ENCODE measurements at regions not wholly inside any gene's neighbourhood (a gene's known extent, or its start where the extent isn't known, plus 50 kb on each side); places are given as distances from the start of the nearest gene placed in this dataset.

GRCh38 chr14:38824706-38825105 lies 278.3 kb downstream of the SEC23A start:
- in situ Hi-C loops (cut with HindIII; ENCODE audit: low sequenced_read_pairs): no loop called here
- no peak for TF ChIP-seq CTCF (IDR thresholded peaks at IDR 0.05; ENCODE audit: low read depth, low read length)
- DNase-seq (ENCODE audit: low read depth, low spot score): no peak
- no peak overlapping the region for H3K4me3 ChIP-seq (ENCODE audit: low read depth, low read length)

GRCh38 chr14:38818555-38818954 lies 284.5 kb downstream of the SEC23A start:
- in situ Hi-C loops (cut with HindIII; ENCODE audit: low sequenced_read_pairs): no loop called here
- DNase-seq (ENCODE audit: low read depth, low spot score): no peak
- TF ChIP-seq CTCF (IDR thresholded peaks at IDR 0.05; ENCODE audit: low read depth, low read length): no peak
- no peak overlapping the region for H3K4me3 ChIP-seq (ENCODE audit: low read depth, low read length)

GRCh38 chr14:38808734-38809455 lies 294.1 kb downstream of the SEC23A start:
- H3K4me3 ChIP-seq (ENCODE audit: low read depth, low read length): no peak overlapping the region
- in situ Hi-C loops (cut with HindIII; ENCODE audit: low sequenced_read_pairs): no loop called here
- DNase-seq (ENCODE audit: low read depth, low spot score): no peak
- no peak for TF ChIP-seq CTCF (IDR thresholded peaks at IDR 0.05; ENCODE audit: low read depth, low read length)

- no peak for DNase-seq (ENCODE audit: low read depth, low spot score)
- TF ChIP-seq CTCF (IDR thresholded peaks at IDR 0.05; ENCODE audit: low read depth, low read length): no peak
- H3K4me3 ChIP-seq (ENCODE audit: low read depth, low read length): no peak overlapping the region
- in situ Hi-C loops (cut with HindIII; ENCODE audit: low sequenced_read_pairs): no loop called here
These were observed 303.4 kb downstream of the SEC23A start for GRCh38 chr14:38799671-38800070.

GRCh38 chr14:38794677-38795076 lies 308.4 kb downstream of the SEC23A start:
- TF ChIP-seq CTCF (IDR thresholded peaks at IDR 0.05; ENCODE audit: low read depth, low read length): no peak
- no peak overlapping the region for H3K4me3 ChIP-seq (ENCODE audit: low read depth, low read length)
- in situ Hi-C loops (cut with HindIII; ENCODE audit: low sequenced_read_pairs): no loop called here
- no peak for DNase-seq (ENCODE audit: low read depth, low spot score)

GRCh38 chr14:38791862-38792261 lies 311.2 kb downstream of the SEC23A start:
- no peak for TF ChIP-seq CTCF (IDR thresholded peaks at IDR 0.05; ENCODE audit: low read depth, low read length)
- in situ Hi-C loops (cut with HindIII; ENCODE audit: low sequenced_read_pairs): no loop called here
- no peak for DNase-seq (ENCODE audit: low read depth, low spot score)
- H3K4me3 ChIP-seq (ENCODE audit: low read depth, low read length): no peak overlapping the region
